HG03039 (cell line): ENCODE measurements at regions not wholly inside any gene's neighbourhood (a gene's known extent, or its start where the extent isn't known, plus 50 kb on each side); places are given as distances from the start of the nearest gene placed in this dataset.
"Not testable (repeated sequence)": the region's sequence is repeated elsewhere in the genome, so short reads cannot be mapped to it uniquely, and the experiment has no call there.

Source experiments
- ATAC-seq: cut with Tn5 transposase; IDR thresholded peaks from one replicate; pipeline ENCODE4 v1.9.1; 2021; ENCODE audit warnings: mild to moderate bottlenecking, moderate library complexity; ENCODE audit not compliant: unreplicated experiment

DNA sequence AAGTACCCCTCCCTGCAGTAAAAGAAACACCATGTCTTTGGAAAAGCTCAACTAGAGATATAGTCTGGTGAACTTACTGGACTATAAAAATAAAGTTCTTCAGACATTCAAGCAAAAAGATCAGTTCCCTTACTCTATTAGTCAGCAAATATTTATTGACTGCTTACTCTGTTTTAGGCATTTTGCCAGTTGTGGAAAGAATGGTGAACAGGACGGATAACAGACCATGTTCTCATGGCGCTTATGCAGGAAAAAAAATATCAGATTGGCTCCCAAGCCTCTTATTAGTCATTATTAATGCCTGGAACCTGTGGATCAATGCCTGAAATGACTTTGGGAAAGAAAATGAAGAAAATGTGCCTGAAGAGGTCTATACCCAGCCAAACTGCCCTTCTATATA, 282.2 kb upstream of the EPHA7 start:
- no peak for ATAC-seq

DNA sequence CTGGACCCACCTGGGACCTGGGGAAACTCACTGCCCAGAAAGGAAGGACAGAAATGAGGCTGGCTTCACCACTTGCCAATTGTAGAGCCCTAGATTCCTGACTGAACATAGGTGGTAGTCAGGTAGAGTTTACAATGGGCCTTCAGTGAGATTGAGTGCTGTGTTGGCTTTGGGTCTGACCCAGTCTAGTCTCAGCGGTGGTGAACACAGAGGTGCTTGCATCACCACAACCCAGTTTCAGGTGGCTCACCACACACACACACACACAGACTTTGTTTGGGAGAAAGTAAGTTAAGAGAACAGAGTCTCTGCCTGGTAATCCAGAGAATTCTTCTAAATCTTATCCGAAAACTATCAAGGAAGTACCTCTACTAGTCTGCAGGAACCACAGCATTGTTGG, 266.1 kb upstream of the EPHA7 start:
- no peak for ATAC-seq

DNA sequence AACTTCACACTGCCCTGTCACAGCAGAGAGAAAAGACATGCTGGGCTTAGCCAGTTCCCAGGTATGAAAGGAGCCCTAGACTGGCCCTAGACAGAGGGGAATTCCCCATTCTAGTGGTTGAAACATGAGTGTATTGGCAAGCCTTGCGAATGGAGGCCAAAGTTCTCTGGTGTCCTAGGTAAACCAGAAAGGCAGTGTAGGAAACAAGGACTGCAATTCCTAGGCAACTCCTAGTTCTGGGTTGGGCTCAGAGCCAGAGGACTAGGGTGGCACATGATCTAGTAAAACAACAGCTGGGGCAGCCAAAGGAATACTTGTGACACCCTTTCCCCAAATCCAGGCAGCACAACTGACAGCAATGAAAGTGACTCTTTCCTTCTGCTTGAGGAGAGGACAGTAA, 265.0 kb upstream of the EPHA7 start:
- ATAC-seq: no peak

DNA sequence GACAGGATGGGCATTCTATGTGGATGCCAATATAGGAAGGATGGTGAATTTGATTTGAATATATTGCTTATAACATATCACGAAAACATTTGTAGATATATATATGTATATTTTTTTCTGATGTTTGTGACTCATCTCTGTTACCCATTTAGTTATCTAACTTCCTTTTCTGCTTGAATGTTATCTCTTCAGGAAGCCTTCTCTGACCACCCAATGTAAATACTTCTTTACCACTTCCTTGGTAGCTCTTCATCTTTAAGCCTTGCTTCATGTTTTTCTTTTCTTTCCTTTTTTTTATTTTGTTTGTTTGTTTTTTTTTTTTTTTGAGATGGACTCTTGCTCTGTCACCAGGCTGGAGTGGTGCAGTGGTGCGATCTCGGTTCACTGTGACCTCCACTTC, 260.5 kb upstream of the EPHA7 start:
- ATAC-seq: no peak

DNA sequence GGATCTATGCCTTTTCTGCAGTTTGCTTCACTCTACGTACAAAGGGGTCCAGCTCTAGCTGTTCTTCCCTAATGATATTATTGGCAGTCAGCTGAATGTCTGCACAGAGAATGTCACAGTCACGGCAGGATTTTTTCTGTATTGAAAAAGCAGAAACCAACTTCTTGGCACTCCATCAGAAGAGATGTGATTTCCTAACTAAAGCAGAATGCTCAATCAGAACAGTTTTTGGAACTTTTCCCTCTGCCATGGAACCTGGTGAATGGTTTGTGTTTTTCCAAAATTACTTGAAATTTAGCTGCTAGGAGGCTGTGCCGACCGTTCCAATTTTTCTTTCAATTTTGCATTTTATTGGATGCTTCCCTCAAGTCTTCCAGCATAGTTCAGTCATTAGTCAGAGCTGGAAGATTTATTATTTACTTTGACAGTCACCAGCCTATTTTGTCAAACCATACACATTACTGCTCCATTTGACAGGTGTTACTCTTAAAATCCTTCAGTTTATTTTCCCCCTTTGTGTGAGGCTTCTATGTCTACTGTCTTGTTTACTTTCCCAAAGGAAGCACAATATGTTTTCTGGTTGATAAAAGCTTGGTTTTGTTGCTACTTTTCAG, 259.6 kb upstream of the EPHA7 start:
- no peak for ATAC-seq

DNA sequence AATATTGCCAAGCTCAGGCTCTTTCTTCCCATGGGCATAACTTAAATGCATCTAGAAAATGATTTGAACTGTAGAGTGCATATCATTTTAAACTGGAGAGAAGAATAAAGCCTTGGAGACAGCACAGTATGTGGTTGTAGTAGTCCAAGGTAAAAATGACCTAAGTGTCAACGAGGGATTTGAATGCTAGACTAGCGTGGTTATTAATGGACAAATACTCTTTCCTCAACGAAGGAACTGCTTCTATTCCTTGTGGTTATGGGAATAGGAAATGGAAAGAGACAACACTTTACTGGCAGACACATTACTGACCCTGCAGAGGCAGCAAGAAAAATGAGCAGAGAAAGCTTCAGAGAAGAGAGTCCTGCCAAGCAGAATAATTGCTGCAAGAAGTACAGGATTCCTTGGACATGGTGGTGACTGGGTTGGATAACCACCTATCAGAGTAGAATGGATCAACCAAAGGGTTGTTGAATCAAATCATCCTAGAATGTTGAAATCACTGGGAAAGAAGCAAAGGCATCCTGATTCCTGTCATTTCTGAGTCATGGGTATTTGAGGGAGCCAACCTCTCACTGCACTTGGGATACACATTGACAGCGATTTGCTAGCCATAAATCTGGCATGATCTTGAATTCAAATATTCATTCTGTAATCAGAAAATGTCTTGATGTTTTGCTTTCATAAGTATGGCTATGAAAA, 258.1 kb upstream of the EPHA7 start:
- no peak for ATAC-seq

DNA sequence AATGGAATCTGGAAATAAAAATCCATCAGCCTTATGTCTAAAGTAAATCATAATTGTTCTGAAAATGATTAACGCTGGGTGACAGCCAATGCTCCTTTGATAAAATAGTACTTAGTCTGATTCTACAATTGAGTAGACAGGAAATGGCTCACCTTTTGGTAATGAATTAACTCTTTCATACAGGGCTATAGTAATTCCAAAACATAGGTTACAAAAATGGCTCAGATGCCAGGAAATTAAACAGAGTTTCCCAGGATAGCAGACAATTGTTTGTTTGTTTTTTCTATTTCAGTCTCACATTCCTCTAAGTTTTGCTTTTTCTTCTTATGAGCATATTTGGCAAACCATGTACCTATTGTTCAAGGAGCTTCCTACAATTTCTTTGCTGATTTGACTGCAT, 257.2 kb upstream of the EPHA7 start:
- no peak for ATAC-seq

DNA sequence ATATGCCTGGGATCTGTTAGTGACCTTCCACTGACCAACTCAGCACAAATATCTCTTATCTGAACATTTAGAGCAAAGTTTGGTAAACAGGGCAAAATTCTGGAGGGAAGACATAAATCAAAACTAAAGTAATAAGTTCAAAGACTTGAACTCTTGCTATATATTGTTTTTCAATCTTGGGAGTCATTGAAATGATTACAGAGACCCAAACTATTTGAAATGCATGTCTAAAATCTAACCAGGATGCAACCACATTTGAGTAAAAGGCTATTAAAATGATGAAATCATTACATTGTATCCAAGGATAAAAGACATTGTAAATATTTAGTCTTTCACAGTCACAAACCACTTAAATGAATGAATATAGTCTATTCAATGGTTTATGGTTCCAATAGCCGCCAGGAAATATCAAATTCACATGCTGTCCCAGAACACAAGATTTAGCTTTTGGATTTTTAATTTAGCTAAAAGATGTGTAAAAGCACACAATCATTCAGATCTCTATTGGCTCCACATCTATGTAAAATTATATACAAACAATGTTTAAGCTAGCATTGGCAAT, 256.6 kb upstream of the EPHA7 start:
- no peak for ATAC-seq

DNA sequence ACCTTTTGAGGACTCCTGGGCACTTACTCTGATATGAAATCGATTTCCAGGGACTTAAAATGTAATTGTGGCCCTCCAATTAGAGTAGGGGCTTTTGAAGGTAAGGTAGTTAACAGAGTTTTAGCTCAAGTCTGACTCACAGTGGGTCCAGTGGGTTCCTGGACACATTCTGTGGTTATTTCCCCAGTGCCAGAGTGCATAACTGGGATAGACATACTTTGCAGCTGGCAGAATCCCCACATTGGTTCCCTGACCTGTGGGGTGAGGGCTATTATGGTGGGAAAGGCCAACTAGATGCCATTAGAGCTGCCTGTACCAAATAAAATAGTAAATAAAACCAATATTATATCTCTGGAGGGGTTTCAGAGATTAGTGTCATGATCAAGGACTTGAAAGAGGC, 243.8 kb upstream of the EPHA7 start:
- ATAC-seq: no peak

DNA sequence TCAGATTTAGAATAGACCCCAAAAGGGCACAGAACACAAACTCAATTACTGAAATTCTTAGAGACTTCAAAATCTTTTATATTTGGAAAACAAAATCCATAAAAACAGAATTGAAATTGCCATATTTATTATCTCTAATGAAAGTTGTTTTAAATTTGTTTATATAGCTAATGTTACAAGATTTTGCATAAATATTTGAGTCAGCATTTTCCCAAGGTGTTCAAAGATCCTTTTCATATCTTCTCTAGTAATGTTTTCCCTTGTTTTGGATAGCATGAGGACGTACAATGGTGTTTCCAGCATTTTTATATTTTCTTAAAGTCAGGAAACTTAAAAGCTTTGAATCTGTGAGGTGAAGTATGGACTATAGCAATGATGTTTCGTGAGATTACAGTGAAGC, 235.2 kb upstream of the EPHA7 start:
- ATAC-seq: no peak

DNA sequence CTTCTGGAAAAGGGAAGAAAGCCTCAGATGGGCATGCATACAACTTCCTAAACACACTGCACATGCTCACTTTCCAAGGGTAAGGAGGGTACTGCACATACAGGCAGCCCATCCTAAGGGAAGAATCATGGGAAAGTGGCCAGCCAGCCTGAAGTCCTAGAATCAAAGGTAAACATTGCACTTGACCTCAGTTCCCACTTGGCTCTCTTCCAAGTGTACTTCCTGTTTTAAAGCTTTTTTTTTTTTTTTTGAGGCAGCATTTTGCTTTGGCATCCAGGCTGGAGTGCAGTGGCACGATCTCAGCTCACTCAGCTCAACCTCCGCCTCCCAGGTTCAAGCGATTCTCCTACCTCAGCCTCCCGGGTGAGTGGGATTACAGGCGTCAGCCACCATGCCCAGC, 225.3 kb upstream of the EPHA7 start:
- no peak for ATAC-seq

DNA sequence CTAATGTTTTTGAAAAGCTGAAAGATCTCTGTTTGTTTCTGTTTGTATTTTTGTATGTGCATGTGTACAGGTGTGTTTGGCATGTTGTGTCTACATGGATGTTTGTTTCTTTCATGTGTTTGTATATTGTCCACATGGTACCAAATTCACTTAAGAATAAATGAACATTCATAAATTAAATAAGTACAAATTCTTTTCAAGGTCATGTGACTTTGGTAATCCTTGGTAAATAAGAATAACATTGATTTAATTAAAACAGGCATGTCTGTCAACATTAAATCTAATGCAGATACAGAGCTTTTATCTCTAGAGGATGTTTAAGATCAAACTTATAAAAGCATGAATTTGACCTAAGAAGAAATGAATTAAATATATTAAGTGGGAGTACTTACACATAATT, 219.8 kb upstream of the EPHA7 start:
- ATAC-seq: no peak

DNA sequence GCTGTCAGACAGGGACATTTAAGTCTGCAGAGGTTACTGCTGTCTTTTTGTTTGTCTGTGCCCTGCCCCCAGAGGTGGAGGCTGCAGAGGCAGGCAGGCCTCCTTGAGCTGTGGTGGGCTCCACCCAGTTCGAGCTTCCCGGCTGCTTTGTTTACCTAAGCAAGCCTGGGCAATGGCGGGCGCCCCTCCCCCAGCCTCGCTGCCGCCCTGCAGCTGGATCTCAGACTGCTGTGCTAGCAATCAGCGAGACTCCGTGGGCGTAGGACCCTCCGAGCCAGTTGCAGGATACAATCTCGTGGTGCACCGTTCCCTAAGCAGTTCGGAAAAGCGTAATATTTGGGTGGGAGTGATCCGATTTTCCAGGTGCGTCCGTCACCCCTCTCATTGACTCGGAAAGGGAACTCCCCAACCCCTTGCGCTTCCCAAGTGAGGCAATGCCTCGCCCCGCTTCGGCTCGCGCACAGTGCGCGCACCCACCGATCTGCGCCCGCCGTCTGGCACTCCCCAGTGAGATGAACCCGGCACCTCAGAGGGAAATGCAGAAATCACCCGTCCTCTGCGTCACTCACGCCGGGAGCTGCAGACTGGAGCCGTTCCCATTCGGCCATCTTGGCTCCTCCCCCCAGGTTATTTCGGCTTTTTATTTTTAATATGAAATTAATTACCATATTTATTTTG, 217.8 kb upstream of the EPHA7 start:
- not testable (repeated sequence) for ATAC-seq

DNA sequence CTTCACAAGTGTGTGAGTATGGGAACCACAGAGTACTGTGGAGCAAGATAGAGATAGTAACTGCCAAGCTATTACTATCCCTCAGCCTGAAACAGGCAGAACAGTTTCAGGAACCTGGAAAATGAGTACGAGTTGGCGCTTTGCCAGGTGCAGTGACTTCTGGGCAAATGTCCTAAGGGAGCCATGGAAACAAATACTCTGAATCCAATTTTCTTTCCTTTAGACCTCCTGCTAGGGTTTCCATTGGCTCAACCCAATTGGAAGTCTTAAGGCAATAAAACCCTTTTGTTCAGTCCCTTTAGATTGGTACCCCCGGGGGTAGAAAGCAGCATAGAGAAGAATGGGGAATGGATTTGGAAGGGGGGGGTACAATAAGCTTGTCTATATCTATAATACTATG, 205.0 kb upstream of the EPHA7 start:
- no peak for ATAC-seq

DNA sequence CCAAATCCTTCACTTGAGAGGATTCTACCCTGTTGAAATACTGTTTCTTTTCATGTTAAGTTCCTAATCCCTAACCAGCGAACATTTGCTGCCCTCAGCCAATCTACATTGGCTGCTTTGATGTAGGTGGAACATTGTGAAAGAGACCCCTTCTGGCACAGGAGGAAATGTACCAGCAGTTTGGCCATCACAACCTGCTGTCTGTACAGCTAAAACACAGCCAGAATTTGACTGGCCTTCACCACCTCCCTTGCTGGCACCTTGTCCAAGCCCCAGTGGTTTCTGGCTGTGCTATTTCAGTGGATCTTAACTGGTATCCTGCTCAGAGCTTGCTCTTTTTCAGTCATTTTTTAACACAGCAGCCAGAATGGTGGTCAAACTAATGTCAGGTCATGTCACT, 202.1 kb upstream of the EPHA7 start:
- ATAC-seq: no peak

DNA sequence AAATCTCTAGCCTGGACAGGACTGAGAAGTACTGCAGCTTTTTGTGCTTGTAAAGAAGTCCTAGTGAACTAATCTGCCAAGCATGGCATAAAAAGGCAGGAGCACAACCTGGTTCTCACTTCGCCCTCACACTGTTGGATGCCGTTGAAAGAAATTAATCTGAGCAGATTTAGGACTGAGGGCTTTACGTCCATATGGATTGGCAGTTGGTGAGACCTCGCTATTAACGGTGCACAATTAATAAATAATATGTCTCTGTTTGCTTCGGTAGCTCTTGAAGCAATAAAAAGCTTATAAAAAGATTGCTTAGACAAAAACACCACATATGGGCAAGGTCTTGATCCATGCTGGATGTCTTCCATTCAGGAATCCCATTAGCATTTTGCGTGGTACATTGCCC, 185.6 kb upstream of the EPHA7 start:
- no peak for ATAC-seq

DNA sequence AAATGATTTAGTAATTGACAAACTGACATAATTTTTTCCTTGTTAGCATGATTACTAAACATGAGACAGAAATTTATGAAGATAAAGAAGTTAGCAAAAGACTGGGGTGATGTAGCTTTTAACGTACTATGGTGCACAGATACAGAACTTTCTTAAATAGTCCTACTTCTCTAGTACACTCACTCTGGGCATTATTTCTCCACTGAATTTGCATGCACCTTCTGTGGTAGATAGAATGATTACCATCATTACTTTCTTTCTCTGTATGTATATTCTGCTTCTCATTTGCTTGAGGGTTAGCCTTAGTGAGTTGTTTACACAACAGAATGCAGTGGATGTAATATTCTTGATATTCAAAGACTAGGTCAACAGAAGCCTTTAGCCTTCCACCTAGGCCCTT, 173.1 kb upstream of the EPHA7 start:
- no peak for ATAC-seq

DNA sequence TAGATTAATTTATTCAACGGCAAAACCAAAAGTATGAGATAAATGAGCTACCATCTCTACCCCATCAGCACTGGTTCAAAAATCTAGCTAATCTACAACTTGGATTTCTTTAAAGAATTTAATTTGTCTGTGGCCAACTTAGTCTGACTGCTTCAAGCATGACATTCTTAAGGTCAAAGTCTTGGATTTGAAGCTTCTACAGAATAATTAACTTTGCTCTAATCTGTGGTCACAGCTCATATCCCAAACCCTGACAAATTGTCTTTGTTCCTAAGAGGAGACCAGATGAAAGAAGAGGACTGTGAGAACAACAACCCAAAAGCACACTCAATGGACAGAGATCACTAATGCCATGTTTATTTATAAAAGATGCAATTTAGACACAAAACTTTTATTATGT, 166.9 kb upstream of the EPHA7 start:
- no peak for ATAC-seq

DNA sequence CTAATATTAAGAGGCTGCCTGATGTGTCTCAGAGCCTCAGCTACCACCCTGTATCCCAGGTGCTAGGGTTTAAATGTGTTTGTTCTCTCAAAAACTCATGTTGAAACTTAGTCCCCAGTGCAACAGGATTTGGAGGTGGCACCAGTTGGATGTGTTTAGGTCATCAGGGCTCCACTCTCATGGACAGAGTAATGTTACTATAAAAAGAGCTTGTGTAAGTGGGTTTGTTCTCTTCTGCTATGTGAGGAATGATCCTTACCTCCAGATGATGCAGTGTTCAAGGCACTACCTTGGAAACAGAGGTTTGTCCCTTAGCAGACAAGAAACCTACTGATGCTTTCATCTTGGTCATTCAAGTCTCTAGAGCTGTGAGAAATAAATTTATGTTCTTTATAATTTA, 164.9 kb upstream of the EPHA7 start:
- ATAC-seq: no peak

DNA sequence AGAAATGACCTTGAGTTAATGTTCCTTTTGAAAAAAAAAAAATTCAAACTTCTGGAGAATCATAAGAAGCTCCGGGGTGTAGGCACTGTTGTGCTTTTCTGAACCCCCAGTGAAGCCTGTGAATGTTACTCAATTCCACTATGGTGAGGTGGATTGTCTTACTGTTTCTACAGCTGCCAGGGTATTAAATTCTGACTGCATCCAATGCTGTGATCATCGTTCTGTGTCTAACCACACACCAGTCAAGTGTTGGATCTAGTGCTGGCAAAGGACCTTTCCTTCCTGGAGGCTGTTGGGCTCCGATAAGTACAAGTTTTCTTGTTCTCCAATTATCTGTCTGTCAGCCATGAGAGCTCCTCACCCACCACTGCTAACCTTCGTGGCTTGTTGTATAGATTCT, 162.0 kb upstream of the EPHA7 start:
- ATAC-seq: no peak

DNA sequence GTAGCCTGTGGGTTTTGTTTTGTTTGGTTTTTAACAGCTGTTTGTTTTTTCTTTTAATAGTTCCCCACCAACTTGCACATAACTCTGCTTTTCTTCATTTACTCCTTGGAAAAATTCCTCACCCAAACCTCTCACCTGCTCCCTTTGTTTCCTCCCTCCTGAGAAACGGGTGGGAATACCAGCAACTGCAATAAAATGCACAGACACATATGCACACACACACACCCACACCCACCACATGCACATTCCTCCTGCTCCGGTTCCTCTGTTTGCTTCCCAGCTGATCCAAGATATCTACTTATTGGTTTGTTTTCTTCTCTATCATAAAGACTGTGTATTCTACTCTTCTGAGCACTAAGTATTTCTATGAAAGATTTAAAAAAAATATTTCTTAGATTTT, 161.1 kb upstream of the EPHA7 start:
- ATAC-seq: no peak
